OCI-M1 (cell line): ENCODE measurements at regions not wholly inside any gene's neighbourhood (a gene's known extent, or its start where the extent isn't known, plus 50 kb on each side); places are given as distances from the start of the nearest gene placed in this dataset.
A peak's percentile ranks its signal among the peaks of the same experiment; 100 is the strongest.

Experiments used
- DNase-seq: peaks from one replicate; lab custom pipeline; 2025; lab: John Stamatoyannopoulos, UW

DNA sequence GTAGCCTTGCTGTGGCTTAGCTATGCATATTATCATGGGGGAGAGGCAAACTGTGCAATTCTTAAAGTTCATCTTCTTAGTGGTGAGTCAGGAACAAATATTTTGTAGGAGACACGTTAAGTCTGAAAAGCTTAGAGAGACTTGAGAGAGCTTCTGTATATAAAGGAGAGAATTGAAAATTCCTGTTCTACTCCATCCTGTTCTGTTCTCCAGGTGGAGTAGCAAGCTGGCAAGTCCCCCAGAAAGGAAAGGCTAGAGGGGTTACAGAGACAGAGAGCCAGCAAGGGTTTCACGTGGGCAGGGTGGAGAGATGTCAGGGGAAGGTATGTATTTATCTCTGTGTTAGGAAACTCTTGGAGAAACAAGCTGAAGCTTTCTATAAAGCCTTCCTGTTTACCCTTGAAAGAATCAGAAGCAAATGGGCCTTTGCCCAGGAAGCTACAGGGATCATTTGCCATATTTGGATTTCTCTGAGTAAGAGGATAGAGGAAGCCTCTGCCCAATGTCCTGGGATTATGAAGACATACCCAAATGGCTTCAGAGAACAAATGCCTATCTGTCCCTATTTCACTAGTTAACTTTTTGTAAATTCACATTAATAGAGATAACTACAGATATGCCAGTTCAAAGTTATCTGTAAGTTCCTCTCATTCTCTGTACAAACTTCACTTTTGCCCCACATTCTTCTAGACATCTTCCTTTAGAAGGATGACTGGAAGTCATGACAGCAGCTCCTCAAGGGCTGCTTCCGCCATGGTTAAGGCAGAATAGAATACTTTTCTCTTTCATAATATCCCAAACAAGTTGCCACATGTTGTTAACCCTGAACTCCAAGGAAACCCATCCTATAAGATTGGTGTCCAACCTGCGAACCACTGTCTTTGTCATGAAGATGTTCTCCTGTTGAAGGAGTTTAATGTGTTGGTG is 126.7 kb upstream of the NEDD9 start:
- DNase-seq: no peak

GRCh38 chr6:11357285-11357684 is 124.8 kb upstream of the NEDD9 start:
- DNase-seq: no peak

DNA sequence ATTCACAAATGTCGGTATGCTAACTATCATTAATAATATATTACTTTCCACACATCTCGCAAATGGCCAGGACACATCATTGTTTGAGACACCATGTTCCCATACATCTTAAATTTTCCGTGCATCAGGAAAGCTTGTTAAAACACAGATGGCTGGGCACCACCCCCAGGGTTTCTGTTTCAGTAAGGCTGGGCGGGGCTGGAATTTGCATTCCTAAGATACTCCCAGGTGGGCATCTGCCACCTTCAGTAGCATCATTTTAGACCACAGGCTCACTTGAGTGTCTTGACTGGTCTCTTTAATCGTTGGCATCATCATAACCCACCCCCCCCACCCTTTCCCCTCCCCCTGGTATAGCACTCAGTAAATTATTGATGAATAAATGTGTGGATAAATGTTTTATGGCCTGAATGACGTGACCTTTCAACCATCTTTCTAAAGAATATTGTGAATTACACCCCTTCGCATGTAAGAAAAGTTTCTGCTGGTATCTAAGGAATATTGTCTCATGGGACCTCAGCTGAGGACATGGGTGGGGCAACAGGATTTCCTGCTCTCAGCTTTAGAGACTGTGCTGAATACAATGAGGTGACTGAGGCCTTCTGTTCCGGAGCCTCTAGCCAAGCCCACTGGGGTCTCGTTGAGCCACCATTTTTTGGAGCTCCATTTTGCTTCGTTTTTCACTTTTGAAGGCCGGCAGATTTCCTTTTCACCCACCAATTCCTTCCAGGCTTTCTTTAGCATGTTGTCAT is 124.1 kb upstream of the NEDD9 start:
- no peak for DNase-seq

- peak; percentile 22 for DNase-seq
Measured at GRCh38 chr6:11353921-11354389, 121.5 kb upstream of the NEDD9 start.

- peak; percentile 76 for DNase-seq
Measured at GRCh38 chr6:11350294-11350693, 117.8 kb upstream of the NEDD9 start.

DNA sequence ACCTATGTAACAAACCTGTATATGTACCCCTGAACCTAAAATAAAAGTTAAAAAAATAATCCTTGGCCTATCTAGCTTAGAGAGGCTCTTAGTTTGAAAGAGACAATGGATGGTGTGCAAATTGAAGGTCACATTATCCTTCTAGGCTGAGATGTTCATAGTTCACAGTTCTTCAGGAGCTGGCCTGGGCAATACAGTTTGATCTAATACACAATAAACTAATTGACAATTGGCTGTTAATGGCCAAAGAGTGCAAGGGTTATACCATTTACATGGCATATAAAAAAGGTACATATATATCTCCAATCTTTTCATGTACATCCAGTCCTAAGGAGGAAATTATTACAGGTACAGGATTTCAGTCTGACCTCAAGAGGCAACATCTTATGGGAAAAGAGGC is 117.4 kb upstream of the NEDD9 start:
- DNase-seq: no peak

GRCh38 chr6:11346516-11346915 is 114.0 kb upstream of the NEDD9 start:
- no peak for DNase-seq

- no peak for DNase-seq
Measured at GRCh38 chr6:11345536-11345935, 113.1 kb upstream of the NEDD9 start.

GRCh38 chr6:11343963-11344723 is 111.7 kb upstream of the NEDD9 start:
- no peak for DNase-seq

DNA sequence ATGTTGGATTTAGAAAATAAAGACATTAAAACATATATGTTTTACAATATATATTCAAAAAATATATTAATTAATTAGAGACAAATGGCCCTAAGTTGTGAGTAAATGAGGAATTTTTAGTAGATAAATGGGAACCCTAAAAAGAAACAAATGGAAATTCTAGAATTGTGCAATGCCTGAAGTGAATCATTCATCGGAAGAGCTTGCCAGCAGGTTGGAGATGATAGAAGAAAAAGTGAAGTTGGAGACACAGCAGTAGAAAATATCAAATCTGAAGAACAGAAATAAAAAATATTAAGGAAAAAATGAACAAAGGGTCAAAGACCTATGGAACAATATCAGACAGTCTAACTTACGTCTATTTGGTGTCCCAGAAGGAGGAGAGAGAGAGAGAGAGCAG is 109.4 kb upstream of the NEDD9 start:
- DNase-seq: peak; percentile 28

GRCh38 chr6:11341303-11341702 is 108.8 kb upstream of the NEDD9 start:
- DNase-seq: no peak

DNA sequence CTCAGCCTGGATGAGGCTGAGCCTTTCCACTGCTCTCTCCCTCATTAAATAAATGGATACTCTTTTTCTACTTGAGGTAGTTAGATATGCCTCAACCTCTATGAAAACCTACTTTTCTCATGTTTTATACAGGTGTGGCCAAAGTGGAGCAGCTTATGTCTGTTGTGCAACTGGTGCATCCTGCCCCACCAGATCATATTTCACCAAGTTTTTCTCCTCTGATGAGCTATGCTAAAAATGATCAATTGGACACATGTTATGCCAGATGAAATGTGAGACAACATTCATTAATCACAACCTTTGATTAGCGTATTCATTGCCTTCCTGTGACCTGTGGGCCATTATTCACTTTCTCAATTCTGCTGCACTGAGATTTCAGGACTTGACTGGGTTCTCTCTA is 106.9 kb upstream of the NEDD9 start:
- no peak for DNase-seq

DNA sequence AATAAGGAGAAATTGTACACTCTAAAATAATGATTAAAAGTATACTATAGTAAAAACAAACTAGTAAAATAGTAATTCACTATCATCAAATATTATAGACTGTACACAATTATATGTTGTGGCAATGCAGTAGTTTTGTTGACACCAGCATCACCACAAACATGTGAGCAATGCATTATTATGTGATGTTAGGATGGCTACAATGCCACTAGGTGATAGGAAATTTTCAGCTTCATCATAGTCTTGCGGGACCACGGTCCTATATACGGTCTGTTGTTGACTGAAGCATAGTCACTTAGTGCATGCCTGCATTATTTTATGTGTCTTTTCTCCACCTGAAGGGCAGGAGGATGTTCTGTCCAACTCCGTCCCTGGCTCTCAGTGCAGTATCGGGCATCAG is 104.8 kb upstream of the NEDD9 start:
- DNase-seq: no peak

DNA sequence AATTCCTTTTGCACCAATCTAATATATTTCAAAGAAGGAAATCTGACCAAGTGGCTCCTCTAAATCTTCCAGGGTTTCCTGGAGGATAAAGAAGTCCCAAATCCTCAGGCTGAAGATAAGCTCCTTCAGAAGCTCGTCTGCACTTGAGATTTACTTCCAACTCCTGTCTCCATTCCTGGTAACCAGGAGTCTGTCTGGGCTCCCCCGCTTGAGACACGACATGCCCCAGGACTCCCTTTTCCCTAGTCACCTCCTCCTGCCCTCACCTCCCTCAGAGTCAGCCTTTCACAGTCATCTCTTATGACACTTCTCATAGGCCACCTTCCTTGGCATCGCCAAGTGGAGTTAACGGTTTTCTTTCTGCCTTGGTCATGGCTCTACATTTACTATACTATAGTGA is 103.4 kb upstream of the NEDD9 start:
- no peak for DNase-seq

DNA sequence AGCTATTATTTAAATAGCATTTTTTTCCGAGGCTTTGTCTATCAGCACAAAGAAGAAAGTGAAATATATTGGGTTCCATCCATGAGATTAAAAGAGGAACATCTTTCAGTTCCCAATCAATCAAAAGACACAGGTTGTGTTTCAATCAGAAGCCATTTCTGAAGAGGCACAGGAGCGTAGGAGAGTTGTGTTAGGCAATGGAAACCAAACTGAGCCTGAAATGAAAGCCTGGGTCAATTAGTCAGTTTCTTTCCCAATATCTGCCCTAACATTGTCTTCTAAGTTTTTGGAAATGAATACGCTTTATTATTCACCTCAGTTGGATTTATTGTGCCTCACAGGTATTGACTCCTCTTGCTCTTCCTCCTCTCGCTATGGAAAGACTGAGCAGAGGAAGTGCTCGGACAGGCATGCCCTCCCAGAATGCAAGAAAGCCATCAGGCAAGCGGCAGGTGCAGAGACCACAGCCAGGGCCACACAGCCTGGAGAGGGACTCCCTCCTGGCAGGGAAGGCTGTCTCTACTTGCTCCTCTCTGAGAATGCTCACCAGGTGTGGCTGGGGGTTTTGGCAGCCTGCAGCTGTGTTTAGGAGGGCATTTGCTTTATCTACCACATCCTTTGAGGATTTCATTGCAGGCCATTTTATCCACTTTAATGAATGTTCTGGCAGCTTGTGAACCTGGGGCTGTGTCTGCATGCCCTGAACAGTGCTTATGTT is 100.8 kb upstream of the NEDD9 start:
- no peak for DNase-seq

DNA sequence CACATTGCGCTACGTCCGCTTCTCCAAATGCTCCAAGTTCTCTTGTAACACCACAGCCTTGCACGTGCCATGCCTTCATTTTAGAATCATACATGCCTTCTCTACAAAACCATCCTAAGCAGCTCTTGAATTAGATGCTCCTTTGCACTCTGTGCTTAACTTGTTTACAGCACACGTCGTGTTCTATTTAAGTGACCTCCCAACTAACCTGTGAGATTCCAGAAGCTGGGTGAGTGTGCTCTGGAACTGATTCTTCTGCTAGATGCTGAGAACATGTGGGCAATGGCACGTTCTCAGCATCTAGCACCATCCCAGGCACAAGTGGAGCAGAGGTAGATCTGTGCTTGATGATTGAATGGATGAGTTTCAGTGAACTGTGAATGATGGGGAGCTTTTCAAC is 100.0 kb upstream of the NEDD9 start:
- no peak for DNase-seq

DNA sequence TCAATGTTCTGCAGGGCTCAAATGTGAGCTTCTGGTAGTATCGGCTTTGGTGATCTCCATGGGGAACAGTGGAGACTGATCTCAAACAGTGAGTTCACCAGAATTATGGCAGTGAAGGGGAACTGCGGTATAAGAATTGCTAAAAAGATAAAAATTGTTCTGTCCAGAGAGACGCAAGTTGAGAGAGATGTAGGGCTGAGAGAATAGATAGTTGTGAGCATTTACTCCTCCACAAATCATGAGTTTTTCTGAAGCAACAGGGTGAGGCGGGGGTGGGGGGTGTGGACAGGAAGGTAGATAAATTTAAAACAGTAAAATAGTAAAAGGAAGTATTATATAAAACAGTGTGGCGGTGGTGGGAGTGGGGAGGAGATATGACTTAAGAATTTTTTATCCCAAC is 98.6 kb upstream of the NEDD9 start:
- peak; percentile 84 for DNase-seq

- peak; percentile 61 for DNase-seq
Measured at GRCh38 chr6:11330413-11330760, 97.9 kb upstream of the NEDD9 start.

GRCh38 chr6:11329726-11330412 is 97.4 kb upstream of the NEDD9 start:
- DNase-seq: no peak

DNA sequence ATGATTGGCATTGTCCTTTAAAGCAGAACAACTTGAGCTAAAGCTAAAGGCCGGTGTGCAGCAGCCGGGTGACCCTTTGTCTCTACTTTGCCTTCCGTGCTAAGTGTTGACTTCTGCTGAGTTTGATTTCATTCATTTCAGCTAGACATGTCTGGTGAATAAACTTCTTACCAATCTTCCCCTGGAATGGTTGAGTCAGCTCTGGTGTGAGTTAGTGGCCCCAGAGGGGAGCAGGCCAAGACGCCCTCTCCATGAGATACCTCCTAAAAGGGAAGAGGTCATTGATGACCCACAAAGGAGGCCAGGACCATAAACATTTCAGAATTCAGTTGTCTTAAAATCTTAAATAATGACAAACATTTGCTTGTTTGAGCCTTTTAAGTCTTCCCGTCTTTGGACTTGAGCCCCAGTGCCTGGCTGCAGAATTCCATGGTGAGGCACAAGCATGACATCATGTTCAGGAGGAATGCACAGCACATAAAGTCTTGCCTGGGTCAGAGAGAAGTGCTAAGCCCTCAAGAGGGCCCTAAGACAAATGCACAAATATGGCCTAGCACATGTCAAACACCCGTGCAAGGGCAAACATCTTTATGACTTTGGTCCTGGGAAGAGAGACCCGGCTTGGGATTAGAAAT is 96.3 kb upstream of the NEDD9 start:
- no peak for DNase-seq

DNA sequence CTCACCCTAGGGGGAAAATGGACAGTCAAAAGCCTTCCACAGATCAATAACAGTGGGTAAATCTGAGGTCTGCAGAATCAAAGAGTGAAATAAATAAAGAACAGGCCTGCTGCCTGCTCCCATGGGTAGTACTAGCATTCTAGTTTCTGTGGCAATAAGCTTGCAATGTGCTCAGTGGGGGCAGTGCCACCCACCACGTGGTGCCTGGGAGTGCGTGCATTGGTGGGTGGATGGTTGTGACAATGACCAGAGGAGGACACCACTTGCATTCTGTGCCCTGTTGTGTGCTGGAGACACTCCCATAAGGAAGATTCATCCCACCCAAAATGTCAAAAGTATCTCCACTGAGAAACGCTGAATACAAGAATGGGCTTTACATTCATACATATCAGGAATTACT is 95.5 kb upstream of the NEDD9 start:
- DNase-seq: no peak
